IMR-90 (cell line): ENCODE measurements at regions not wholly inside any gene's neighbourhood (a gene's known extent, or its start where the extent isn't known, plus 50 kb on each side); places are given as distances from the start of the nearest gene placed in this dataset.

ENCODE experiments used
- ATAC-seq: fragments of 200-7000 bp; cut with Tn5 transposase; 2 replicates; pipeline ENCODE4 v1.9.1; 2020; ENCODE audit warnings: low read depth, mild to moderate bottlenecking, moderate library complexity
- BruUV-seq: library from RNA; stranded (reverse); fragments of 400-500 nt; replicated peaks from 2 replicates; lab custom pipeline; 2021; lab: Mats Ljungman, UMichigan
- CTCF ChIA-PET: fragments of 300-600 bp; formaldehyde crosslinking; extraction: SDS; loops from one replicate; lab custom pipeline; 2021; ENCODE audit warnings: antibody characterized with exemption; lab: Yijun Ruan, JAX
- POLR2A ChIA-PET: fragments of 300-600 bp; sonication (Branson Sonifier 250); formaldehyde crosslinking; loops from one replicate; lab custom pipeline; 2022; ENCODE audit warnings: antibody characterized with exemption; ENCODE audit not compliant: unreplicated experiment; lab: Charles Lee
- DNase-seq: peaks from one replicate; pipeline ENCODE4 v3.0.0; 2013
- H2AFZ ChIP-seq: replicated peaks from 2 replicates; pipeline ENCODE3; 2013; ENCODE audit warnings: low read length, mild to moderate bottlenecking; ENCODE audit not compliant: poor library complexity
- H2AK5ac ChIP-seq: 2 replicates; pipeline ENCODE4 v1.6.1; 2013; ENCODE audit warnings: low read depth, low read length, inconsistent platforms
- H2AK9ac ChIP-seq: replicated peaks from 2 replicates; pipeline ENCODE3; 2013; ENCODE audit warnings: mild to moderate bottlenecking, low read depth, low read length, moderate library complexity; ENCODE audit not compliant: poor library complexity
- H2BK120ac ChIP-seq: 2 replicates; pipeline ENCODE4 v1.6.1; 2013; ENCODE audit warnings: low read depth, low read length, inconsistent platforms
- H2BK15ac ChIP-seq: 3 replicates; pipeline ENCODE4 v1.6.1; 2013; ENCODE audit warnings: low read depth, low read length, inconsistent platforms
- H2BK20ac ChIP-seq: 2 replicates; pipeline ENCODE4 v1.6.1; 2013; ENCODE audit warnings: low read depth, mild to moderate bottlenecking, inconsistent platforms, low read length, moderate library complexity
- H2BK5ac ChIP-seq: 2 replicates; pipeline ENCODE4 v1.6.1; 2013; ENCODE audit warnings: mild to moderate bottlenecking, low read depth, low read length, inconsistent platforms; ENCODE audit not compliant: poor library complexity, severe bottlenecking
- H3K14ac ChIP-seq: replicated peaks from 2 replicates; pipeline ENCODE4 v1.6.1; 2013; ENCODE audit warnings: low read depth, low read length, inconsistent platforms
- H3K18ac ChIP-seq: 2 replicates; pipeline ENCODE4 v1.6.1; 2013; ENCODE audit warnings: low read depth, low read length, control low read depth
- H3K23ac ChIP-seq: 2 replicates; pipeline ENCODE4 v1.6.1; 2013; ENCODE audit warnings: low read depth, low read length, inconsistent platforms
- H3K27ac ChIP-seq: 2 replicates; pipeline ENCODE4 v1.5.1; 2013; ENCODE audit warnings: mild to moderate bottlenecking, control low read depth, low read length; ENCODE audit not compliant: insufficient read depth
- H3K27me3 ChIP-seq: 2 replicates; pipeline ENCODE4 v1.6.1; 2013; ENCODE audit warnings: low read length; ENCODE audit not compliant: control insufficient read depth, insufficient read depth
- H3K36me3 ChIP-seq: 2 replicates; pipeline ENCODE4 v1.6.1; 2013; ENCODE audit warnings: low read length, mixed read lengths; ENCODE audit not compliant: control insufficient read depth, insufficient read depth
- H3K4ac ChIP-seq: 2 replicates; pipeline ENCODE4 v1.6.1; 2013; ENCODE audit warnings: low read depth, low read length, inconsistent platforms
- H3K4me1 ChIP-seq: 2 replicates; pipeline ENCODE4 v1.6.1; 2013; ENCODE audit warnings: low read length, mixed read lengths; ENCODE audit not compliant: control insufficient read depth, insufficient read depth
- H3K4me2 ChIP-seq: 2 replicates; pipeline ENCODE4 v1.6.1; 2013; ENCODE audit warnings: low read depth, mild to moderate bottlenecking, control low read depth, low read length, moderate library complexity
- H3K4me3 ChIP-seq: 2 replicates; pipeline ENCODE4 v1.5.1; 2013; ENCODE audit warnings: low read depth, mild to moderate bottlenecking, control low read depth, low read length, moderate library complexity; ENCODE audit not compliant: insufficient read depth
- H3K56ac ChIP-seq: 2 replicates; pipeline ENCODE4 v1.6.1; 2013; ENCODE audit warnings: low read length, inconsistent platforms; ENCODE audit not compliant: insufficient read depth; ENCODE audit errors: extremely low read depth
- H3K79me1 ChIP-seq, 2 experiments: 2 replicates each; pipeline ENCODE4 v1.6.1; 2013; ENCODE audit warnings: low read length in 2 of 2, inconsistent platforms in 1 of 2, low read depth in 1 of 2
- H3K9ac ChIP-seq: 2 replicates; pipeline ENCODE4 v1.6.1; 2013; ENCODE audit warnings: low read depth, low read length, control low read depth
- H3K9me1 ChIP-seq: 2 replicates; pipeline ENCODE4 v1.6.1; 2013; ENCODE audit warnings: low read length, inconsistent platforms; ENCODE audit not compliant: insufficient read depth
- H3K9me3 ChIP-seq: 2 replicates; pipeline ENCODE4 v1.6.1; 2013; ENCODE audit warnings: low read length; ENCODE audit not compliant: control insufficient read depth, insufficient read depth
- H4K20me1 ChIP-seq: 2 replicates; pipeline ENCODE4 v1.6.1; 2013; ENCODE audit warnings: low read length, inconsistent platforms; ENCODE audit not compliant: insufficient read depth
- H4K5ac ChIP-seq: 2 replicates; pipeline ENCODE4 v1.6.1; 2013; ENCODE audit warnings: mild to moderate bottlenecking, low read depth, low read length, control low read depth
- H4K8ac ChIP-seq, 2 experiments: 2 replicates each; pipeline ENCODE4 v1.6.1; 2013; ENCODE audit warnings: low read depth in 2 of 2, low read length in 2 of 2, control low read depth in 1 of 2, inconsistent platforms in 1 of 2
- H4K91ac ChIP-seq: 2 replicates; pipeline ENCODE4 v1.6.1; 2013; ENCODE audit warnings: low read depth, low read length, inconsistent platforms; ENCODE audit not compliant: insufficient read depth
- BHLHE40 ChIP-seq: fragments of 150-350 bp; IDR thresholded peaks from 2 replicates; pipeline ENCODE4 v1.6.1; 2016; ENCODE audit warnings: mild to moderate bottlenecking, low read depth, low read length
- CEBPB ChIP-seq: IDR thresholded peaks from 2 replicates; pipeline ENCODE4 v1.6.1; 2012; ENCODE audit warnings: low read depth, low read length, improper control_type of control experiment
- MAFK ChIP-seq: IDR thresholded peaks from 2 replicates; pipeline ENCODE4 v1.6.1; 2012; ENCODE audit warnings: low read depth, low read length, improper control_type of control experiment
- MAZ ChIP-seq: IDR thresholded peaks from 2 replicates; pipeline ENCODE4 v1.6.1; 2012; ENCODE audit warnings: low read depth, mild to moderate bottlenecking, low read length, improper control_type of control experiment, moderate library complexity, borderline replicate concordance
- MXI1 ChIP-seq: IDR thresholded peaks from 2 replicates; pipeline ENCODE4 v1.6.1; 2012; ENCODE audit warnings: low read depth, mild to moderate bottlenecking, low read length, moderate library complexity, borderline replicate concordance
- NFE2L2 ChIP-seq: fragments of 150-350 bp; IDR thresholded peaks from 2 replicates; pipeline ENCODE4 v1.6.1; 2016; ENCODE audit warnings: low read depth, mild to moderate bottlenecking, low read length
- POLR2A ChIP-seq: IDR thresholded peaks from 2 replicates; pipeline ENCODE4 v1.6.1; 2012; ENCODE audit warnings: mild to moderate bottlenecking, low read depth, low read length
- RAD21 ChIP-seq: IDR thresholded peaks from 2 replicates; pipeline ENCODE4 v1.6.1; 2012; ENCODE audit warnings: low read length, improper control_type of control experiment
- RCOR1 ChIP-seq: IDR thresholded peaks from 2 replicates; pipeline ENCODE4 v1.6.1; 2012; ENCODE audit warnings: mild to moderate bottlenecking, low read length, improper control_type of control experiment; ENCODE audit not compliant: insufficient replicate concordance
- RFX5 ChIP-seq: IDR thresholded peaks from 2 replicates; pipeline ENCODE4 v1.8.0; 2012; ENCODE audit warnings: low read depth, mild to moderate bottlenecking, low read length, moderate library complexity
- SMC3 ChIP-seq: fragments of 150-350 bp; IDR thresholded peaks from 2 replicates; pipeline ENCODE4 v1.6.1; 2016; ENCODE audit warnings: low read depth, mild to moderate bottlenecking, antibody characterized with exemption, low read length, moderate library complexity
- WGBS, 2 experiments: methylation state at CpG; one replicate each; pipeline versions ENCODE4 v1.1.5 to v1.1.7; 2013; ENCODE audit warnings: missing lambda C conversion rate in 2 of 2; ENCODE audit not compliant: insufficient read length in 1 of 2; ENCODE audit errors: extremely low coverage in 2 of 2; 5-methylcytosine and 5-hydroxymethylcytosine counted together
- dilution Hi-C: fragments of 300-500 bp; cut with HindIII; formaldehyde crosslinking; loops from one replicate; pipeline ENCODE4 v1.14.3; 2018; ENCODE audit warnings: low sequenced_read_pairs; ENCODE audit not compliant: unreplicated experiment
- in situ Hi-C: fragments of 300-500 bp; cut with MboI; formaldehyde crosslinking; loops from 3 replicates; pipeline ENCODE4 v1.14.3; 2019; ENCODE audit warnings: low sequenced_read_pairs, inconsistent platforms, mixed read lengths
- intact Hi-C: fragments of 100-400 bp; cut with micrococcal nuclease; formaldehyde crosslinking; loops from 2 replicates; pipeline ENCODE4 v1.10.0; 2022
- TF ChIP-seq, protein P1 (sequence below): fragments of 150-350 bp; IDR thresholded peaks from 2 replicates; pipeline ENCODE4 v1.6.1; 2017; ENCODE audit warnings: mild to moderate bottlenecking, antibody characterized with exemption, low read length, low read depth
- TF ChIP-seq, protein P2 (sequence below): fragments of 150-350 bp; IDR thresholded peaks from 2 replicates; pipeline ENCODE4 v1.6.1; 2016; ENCODE audit warnings: low read depth, mild to moderate bottlenecking, low read length, moderate library complexity, borderline replicate concordance
- TF ChIP-seq, protein P3 (sequence below): conservative IDR thresholded peaks from 2 replicates; pipeline ENCODE4 v1.5.1; 2012; ENCODE audit warnings: mild to moderate bottlenecking, low read depth, low read length, improper control_type of control experiment

DNA sequence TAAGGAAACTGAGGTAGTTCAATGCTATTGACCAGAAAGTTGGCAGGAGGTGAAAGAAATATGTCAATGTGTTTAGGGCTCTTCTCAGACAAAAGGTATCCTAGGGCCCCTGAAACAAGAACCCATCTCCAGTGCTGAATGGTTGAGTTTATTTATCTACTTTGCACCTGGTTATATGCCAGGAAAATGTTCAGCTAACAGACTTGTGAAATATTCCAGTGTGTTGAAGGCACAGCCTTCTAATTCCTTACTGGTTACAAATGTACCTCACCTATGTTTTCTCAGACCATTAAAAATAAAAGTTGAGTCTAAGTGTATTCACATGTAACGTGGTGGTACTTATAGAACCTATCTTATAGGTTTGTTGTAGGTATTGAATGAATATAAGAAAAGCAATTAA, 511.7 kb upstream of the SEL1L start:
- no peaks in the 10 kb centered on the region for H3K27me3 ChIP-seq
- H3K4me1 ChIP-seq: no peaks in the 10 kb centered on the region
- H2BK120ac ChIP-seq: no peak overlapping the region
- H4K8ac ChIP-seq: no peak overlapping the region
- H4K20me1 ChIP-seq: no peaks in the 10 kb centered on the region
- no peak overlapping the region for H3K23ac ChIP-seq
- no peak overlapping the region for H2AK5ac ChIP-seq
- H2BK15ac ChIP-seq: no peak overlapping the region
- H3K4me3 ChIP-seq: no peak overlapping the region
- POLR2A ChIA-PET: no interaction called here
- H2BK20ac ChIP-seq: no peak overlapping the region
- H3K9ac ChIP-seq: no peak overlapping the region
- no TSS peak for BruUV-seq
- intact Hi-C loops: no loop called here
- H3K18ac ChIP-seq: no peak overlapping the region
- no peak overlapping the region for H3K4me2 ChIP-seq
- CTCF ChIA-PET: no interaction called here
- dilution Hi-C loops: no loop called here
- H4K91ac ChIP-seq: no peak overlapping the region
- H3K14ac ChIP-seq: no peak overlapping the region
- WGBS, 2 experiments: no CpG with 5 or more reads among the region's 1 CpG
- in situ Hi-C loops: no loop called here
- DNase-seq (no peak), ATAC-seq (no peak)
- TF ChIP-seq RAD21 (no peak), RCOR1 (no peak), CEBPB (no peak), BHLHE40 (no peak), SMC3 (no peak), NFE2L2 (no peak), POLR2A (no peak), MXI1 (no peak), MAFK (no peak), MAZ (no peak), RFX5 (no peak)
- TF ChIP-seq, protein P1, sequence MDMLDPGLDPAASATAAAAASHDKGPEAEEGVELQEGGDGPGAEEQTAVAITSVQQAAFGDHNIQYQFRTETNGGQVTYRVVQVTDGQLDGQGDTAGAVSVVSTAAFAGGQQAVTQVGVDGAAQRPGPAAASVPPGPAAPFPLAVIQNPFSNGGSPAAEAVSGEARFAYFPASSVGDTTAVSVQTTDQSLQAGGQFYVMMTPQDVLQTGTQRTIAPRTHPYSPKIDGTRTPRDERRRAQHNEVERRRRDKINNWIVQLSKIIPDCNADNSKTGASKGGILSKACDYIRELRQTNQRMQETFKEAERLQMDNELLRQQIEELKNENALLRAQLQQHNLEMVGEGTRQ: no peak
- TF ChIP-seq, protein P2, sequence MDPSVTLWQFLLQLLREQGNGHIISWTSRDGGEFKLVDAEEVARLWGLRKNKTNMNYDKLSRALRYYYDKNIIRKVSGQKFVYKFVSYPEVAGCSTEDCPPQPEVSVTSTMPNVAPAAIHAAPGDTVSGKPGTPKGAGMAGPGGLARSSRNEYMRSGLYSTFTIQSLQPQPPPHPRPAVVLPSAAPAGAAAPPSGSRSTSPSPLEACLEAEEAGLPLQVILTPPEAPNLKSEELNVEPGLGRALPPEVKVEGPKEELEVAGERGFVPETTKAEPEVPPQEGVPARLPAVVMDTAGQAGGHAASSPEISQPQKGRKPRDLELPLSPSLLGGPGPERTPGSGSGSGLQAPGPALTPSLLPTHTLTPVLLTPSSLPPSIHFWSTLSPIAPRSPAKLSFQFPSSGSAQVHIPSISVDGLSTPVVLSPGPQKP: no peak
- TF ChIP-seq, protein P3, sequence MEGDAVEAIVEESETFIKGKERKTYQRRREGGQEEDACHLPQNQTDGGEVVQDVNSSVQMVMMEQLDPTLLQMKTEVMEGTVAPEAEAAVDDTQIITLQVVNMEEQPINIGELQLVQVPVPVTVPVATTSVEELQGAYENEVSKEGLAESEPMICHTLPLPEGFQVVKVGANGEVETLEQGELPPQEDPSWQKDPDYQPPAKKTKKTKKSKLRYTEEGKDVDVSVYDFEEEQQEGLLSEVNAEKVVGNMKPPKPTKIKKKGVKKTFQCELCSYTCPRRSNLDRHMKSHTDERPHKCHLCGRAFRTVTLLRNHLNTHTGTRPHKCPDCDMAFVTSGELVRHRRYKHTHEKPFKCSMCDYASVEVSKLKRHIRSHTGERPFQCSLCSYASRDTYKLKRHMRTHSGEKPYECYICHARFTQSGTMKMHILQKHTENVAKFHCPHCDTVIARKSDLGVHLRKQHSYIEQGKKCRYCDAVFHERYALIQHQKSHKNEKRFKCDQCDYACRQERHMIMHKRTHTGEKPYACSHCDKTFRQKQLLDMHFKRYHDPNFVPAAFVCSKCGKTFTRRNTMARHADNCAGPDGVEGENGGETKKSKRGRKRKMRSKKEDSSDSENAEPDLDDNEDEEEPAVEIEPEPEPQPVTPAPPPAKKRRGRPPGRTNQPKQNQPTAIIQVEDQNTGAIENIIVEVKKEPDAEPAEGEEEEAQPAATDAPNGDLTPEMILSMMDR: no peak
- no peak overlapping the region for H3K4ac ChIP-seq
- no peak overlapping the region for H2AFZ ChIP-seq
- no peak overlapping the region for H2AK9ac ChIP-seq
- no peaks in the 10 kb centered on the region for H3K36me3 ChIP-seq
- H3K9me1 ChIP-seq: no peaks in the 10 kb centered on the region
- H3K56ac ChIP-seq: no peak overlapping the region
- H3K9me3 ChIP-seq: peaks cover 7% of the 10 kb centered on the region
- H4K5ac ChIP-seq: no peak overlapping the region
- no peak overlapping the region for H2BK5ac ChIP-seq
- H3K27ac ChIP-seq: no peak overlapping the region
- no peaks in the 10 kb centered on the region for H3K79me1 ChIP-seq
